Muscle of leg (tissue), 3 donors: ENCODE measurements at regions not wholly inside any gene's neighbourhood (a gene's known extent, or its start where the extent isn't known, plus 50 kb on each side); places are given as distances from the start of the nearest gene placed in this dataset.
"Not testable (repeated sequence)": the region's sequence is repeated elsewhere in the genome, so short reads cannot be mapped to it uniquely, and the experiment has no call there.

Source experiments
- DNase-seq: peaks from one replicate; pipeline ENCODE4 v3.0.0; 2013
- H3K27ac ChIP-seq: one replicate; pipeline ENCODE4 v1.5.1; 2013; ENCODE audit warnings: mild to moderate bottlenecking, low read length, control low read depth
- H3K27me3 ChIP-seq: one replicate; pipeline ENCODE4 v1.6.1; 2013; ENCODE audit warnings: low read length; ENCODE audit not compliant: control insufficient read depth, insufficient read depth
- H3K36me3 ChIP-seq: one replicate; pipeline ENCODE4 v1.6.1; 2013; ENCODE audit warnings: low read length; ENCODE audit not compliant: control insufficient read depth, insufficient read depth
- H3K4me1 ChIP-seq: one replicate; pipeline ENCODE4 v1.6.1; 2013; ENCODE audit warnings: low read length; ENCODE audit not compliant: control insufficient read depth, insufficient read depth
- H3K4me3 ChIP-seq: one replicate; pipeline ENCODE4 v1.5.1; 2013; ENCODE audit warnings: low read length, control low read depth
- H3K9me3 ChIP-seq: replicated peaks from 2 replicates; pipeline ENCODE4 v1.6.1; 2013; ENCODE audit warnings: low read depth, low read length; ENCODE audit not compliant: control insufficient read depth
- WGBS: methylation state at CpG from one replicate; pipeline ENCODE4 v1.1.5; 2013; ENCODE audit warnings: missing lambda C conversion rate; ENCODE audit not compliant: insufficient coverage; 5-methylcytosine and 5-hydroxymethylcytosine counted together

DNA sequence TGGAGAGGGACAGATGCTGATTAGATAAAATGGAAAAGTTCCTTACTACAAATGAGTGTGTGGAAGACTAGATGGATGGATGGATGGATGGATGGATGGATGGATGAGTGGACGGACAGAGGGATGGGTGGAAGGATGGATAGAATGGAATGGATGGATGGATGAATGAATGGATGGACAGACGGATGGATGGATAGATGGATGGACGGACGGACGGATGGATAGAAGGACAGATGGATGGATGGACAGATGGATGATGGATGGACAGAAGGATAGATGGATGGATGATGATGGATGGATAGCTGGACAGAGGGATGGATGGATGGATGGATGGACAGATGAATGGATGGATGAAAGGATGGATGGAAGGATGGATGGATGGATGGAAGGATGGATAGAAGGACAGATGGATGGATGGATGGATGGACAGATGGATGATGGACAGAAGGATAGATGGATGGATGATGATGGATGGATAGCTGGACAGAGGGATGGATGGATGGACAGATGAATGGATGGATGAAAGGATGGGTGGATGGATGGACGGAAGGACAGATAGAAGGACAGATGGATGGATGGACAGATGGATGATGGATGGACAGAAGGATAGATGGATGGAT lies 118.6 kb upstream of the CIBAR2 start:
- DNase-seq, H3K36me3 ChIP-seq, H3K4me3 ChIP-seq, H3K27me3 ChIP-seq, H3K27ac ChIP-seq, H3K9me3 ChIP-seq: not testable (repeated sequence)
- WGBS: 96% methylated on average over 6 of the region's 6 CpGs
- H3K4me1 ChIP-seq: peaks cover 73% of the 10 kb centered on the region

DNA sequence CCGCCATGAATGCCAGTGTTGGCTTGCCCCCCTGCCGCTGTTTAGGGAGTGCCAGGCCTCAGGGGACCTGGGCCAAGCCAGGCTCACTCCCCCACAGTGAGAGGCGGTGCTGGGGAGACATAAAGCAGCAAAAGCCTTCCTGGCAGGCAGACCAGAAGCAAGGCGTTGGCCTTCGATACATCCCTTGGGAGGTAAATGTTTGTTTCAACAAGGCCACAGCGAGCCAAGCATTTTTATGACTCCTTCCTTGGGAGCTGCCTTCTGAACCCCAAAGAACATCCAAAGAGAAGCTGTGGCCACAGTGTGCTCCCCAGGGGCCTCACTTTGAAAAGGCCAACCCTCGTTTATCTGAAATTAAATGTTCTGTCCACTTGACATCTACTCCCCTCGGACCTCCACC lies 119.7 kb upstream of the CIBAR2 start:
- H3K4me1 ChIP-seq: peaks cover 76% of the 10 kb centered on the region

DNA sequence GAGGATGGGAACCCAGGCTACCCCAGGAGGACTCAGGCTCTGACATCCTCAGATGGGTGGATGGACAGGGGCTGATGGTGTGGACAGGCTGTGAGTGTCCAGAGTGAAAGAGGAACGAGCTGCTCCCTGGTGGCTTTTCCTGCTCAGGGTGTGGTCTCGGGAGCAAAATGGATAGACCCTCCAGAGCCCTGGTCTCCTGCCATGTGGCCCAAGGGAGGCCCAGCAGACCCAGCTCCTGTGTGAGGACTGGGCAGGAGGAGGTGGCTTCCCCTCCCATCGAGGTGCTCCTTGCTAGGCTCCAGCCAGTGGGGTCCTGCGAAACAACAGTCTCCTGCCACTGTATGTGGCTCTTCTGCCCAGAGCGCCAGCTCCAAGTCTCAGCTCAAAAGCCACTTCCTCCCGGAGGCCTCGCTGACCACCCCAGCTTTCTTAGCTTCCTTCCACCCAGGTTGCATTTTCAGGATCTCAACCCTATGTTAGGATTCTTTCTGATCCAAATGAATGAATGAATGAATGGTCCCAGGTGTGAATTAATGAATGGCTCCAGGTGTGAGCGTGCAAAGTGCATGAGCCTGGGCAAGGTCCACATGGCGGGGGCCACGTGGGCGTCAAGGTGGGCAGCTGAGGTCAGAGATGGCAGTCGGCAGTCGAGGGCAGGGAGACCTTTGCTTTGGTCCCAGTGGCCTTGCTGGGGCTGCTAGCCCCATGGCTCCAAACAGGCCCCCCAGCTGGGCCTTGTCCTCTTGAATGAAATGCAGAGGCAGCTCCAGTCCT lies 120.3 kb upstream of the CIBAR2 start:
- Histone ChIP-seq H3K27ac (no peak overlapping the region), H3K4me1 (peaks cover 71% of the 10 kb centered on the region), H3K4me3 (no peak overlapping the region), H3K27me3 (no peaks in the 10 kb centered on the region), H3K36me3 (peaks cover 3% of the 10 kb centered on the region), H3K9me3 (no peaks in the 10 kb centered on the region)
- WGBS: 65% methylated on average over 7 of the region's 13 CpGs
- no peak for DNase-seq

More for the DNA sequence above, 119.7 kb upstream of the CIBAR2 start:
- 27% methylated on average over 6 of the region's 8 CpGs for WGBS
- Histone ChIP-seq H3K27me3 (no peaks in the 10 kb centered on the region), H3K27ac (no peak overlapping the region), H3K36me3 (peaks cover 3% of the 10 kb centered on the region), H3K4me3 (no peak overlapping the region), H3K9me3 (no peaks in the 10 kb centered on the region)
- DNase-seq: peak; percentile 53

DNA sequence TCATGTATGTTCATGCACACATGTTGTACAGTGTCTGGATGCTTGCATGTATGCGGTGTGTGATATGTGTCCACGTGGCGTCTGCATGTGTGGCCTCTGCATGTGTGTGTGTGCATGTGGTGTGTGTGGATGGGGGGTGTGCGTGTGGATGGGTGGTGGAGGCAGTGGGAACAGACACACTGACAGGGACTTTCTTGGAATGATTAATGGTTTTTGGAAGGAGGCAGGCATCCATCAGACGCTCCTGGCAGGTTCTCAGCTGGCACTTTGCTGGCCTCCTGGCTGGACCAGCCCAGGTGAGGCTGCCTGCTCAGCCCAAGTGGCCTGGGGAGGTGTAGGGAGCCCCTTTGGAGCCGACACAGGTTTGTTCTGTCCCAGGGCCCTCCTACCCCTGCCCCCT lies 121.2 kb upstream of the CIBAR2 start:
- Histone ChIP-seq H3K36me3 (peaks cover 3% of the 10 kb centered on the region), H3K4me1 (peaks cover 69% of the 10 kb centered on the region), H3K9me3 (no peaks in the 10 kb centered on the region), H3K4me3 (no peak overlapping the region), H3K27me3 (no peaks in the 10 kb centered on the region), H3K27ac (no peak overlapping the region)
- WGBS: 90% methylated on average over 5 of the region's 6 CpGs
- DNase-seq: no peak

DNA sequence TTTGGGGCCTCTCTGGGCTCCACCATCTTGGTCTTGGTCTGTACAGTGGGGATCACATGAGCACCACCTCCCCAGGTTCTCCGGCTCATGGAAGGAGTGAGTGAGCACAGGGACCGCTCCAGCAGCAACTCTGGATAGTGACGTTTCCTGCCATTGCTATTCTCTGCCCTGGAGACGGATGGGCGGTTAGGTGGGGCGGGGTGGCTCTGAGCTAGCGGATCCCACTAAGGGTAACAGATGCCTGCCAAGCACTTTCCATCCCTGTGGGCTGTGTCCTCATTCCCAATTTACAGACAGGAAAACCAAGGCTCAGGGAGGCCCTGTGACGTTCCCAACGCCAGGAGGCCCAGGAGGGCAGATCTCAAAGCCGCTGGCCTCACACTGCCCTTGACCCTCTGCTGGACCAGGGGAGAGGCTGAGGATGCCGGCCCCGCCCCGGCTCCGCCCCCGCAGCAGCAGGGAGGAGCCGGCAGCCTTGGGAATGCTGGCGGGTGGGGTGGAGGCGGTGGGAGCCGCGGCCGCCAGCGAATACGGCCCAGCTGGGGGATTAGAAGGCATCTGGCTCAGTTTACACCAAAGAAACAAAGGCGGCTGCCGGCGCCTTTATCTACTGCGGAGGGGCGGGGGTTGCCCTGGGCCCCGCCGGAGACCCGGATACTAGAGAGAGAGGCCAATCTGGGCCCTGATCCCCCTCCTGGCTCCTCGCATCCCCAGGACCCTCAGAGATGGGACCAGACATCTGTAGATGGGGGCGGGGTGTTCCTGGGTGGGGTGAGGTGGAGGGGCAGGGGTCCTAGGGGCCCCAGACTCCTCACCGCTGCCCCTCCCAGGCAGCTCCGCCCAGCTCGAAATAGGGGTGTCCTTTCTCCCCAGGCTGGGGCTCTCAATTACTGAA lies 122.3 kb upstream of the CIBAR2 start:
- H3K36me3 ChIP-seq: peaks cover 3% of the 10 kb centered on the region
- DNase-seq: peak; percentile 90
- no peaks in the 10 kb centered on the region for H3K9me3 ChIP-seq
- H3K4me1 ChIP-seq: peaks cover 63% of the 10 kb centered on the region
- H3K4me3 ChIP-seq: peak overlapping the region; percentile 27
- WGBS: 16% methylated on average over 23 of the region's 36 CpGs
- H3K27ac ChIP-seq: peak overlapping the region; percentile 74
- no peaks in the 10 kb centered on the region for H3K27me3 ChIP-seq

DNA sequence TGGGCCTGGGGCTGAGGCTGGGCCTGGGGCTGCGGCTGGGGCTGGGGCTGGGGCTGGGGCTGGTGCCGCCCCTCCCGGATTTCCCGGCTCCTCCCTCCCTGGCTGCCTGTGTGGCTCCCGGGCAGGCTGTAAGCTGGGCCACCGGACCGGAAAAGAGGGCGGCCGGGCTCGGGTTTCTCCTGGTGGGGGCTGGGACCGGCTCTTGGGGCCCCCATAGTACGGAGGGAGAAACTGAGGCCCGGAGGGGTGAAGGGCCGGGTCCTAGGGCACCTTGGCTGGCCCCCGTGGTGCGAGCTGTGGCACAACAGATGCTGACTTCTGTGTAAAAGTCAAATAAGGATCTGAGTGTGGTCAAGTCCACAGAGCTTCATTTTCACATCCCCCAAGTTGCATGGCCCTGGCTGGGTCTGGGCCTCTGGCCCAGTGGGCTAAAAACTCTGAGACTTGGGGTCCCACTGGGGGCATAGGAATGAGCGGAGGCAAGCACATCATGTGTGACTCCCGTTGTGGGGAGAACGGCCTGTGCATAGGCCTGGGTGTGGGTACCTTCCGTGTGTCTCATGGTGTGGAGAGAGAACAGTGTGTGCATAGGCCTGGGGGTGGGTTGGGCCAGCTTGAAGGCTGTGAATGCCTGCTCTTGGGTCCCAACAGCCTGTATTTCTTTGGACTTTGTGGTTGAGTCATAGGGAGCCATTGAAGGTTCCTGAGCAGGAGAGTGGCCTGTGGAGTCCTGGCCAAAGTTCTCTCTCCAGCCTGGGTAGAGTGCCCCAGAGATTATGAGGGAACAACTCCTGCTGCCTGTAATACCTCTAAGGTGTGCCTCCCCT lies 123.9 kb upstream of the CIBAR2 start:
- WGBS: 17% methylated on average over 13 of the region's 20 CpGs
- peaks cover 71% of the 10 kb centered on the region for H3K4me1 ChIP-seq
- peak overlapping the region; percentile 69 for H3K27ac ChIP-seq

DNA sequence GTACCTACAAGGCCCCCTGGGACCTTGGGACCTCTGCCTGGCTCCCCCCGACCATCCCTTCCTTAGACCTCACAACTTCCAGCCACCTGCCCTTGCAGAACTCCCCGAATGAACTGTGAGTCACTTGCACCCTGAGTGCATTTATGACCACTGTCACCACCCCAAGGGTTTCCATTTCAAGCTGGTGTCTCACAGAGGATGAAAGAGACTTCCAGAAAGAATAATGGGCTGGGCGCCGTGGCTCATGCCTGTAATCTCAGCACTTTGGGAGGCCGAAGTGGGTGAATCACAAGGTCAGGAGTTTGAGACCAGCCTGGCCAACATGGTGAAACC lies 124.5 kb upstream of the CIBAR2 start:
- DNase-seq: no peak
- H3K27ac ChIP-seq: no peak overlapping the region
- no peak overlapping the region for H3K4me3 ChIP-seq
- no peaks in the 10 kb centered on the region for H3K36me3 ChIP-seq
- no peaks in the 10 kb centered on the region for H3K27me3 ChIP-seq
- peaks cover 68% of the 10 kb centered on the region for H3K4me1 ChIP-seq
- no peaks in the 10 kb centered on the region for H3K9me3 ChIP-seq
- 76% methylated on average over 4 of the region's 5 CpGs for WGBS

More for the DNA sequence above, 123.9 kb upstream of the CIBAR2 start:
- H3K9me3 ChIP-seq: no peaks in the 10 kb centered on the region
- H3K36me3 ChIP-seq: no peaks in the 10 kb centered on the region
- H3K4me3 ChIP-seq: no peak overlapping the region
- no peaks in the 10 kb centered on the region for H3K27me3 ChIP-seq
- no peak for DNase-seq

DNA sequence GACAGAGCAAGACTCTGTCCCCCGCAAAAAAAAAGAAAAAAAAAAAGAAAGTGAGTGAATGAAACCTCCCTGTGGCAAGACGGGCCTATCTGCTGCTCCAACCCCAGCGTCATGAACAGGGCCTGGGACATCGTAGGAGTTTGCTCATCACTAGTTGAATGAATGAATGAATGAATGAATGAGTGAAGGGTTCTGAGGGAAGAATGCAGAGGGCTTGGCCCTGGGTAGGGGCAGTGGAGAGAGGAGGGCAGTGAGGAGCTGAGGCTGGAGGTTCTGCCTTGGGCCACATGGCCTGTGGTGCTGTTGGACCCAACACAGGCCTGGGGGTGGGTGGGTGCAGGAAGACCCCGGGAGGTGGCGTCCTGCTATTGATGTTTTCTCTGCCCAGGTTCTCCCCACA lies 125.5 kb upstream of the CIBAR2 start:
- Histone ChIP-seq H3K36me3 (no peaks in the 10 kb centered on the region), H3K4me3 (no peak overlapping the region), H3K4me1 (peaks cover 57% of the 10 kb centered on the region), H3K9me3 (no peaks in the 10 kb centered on the region), H3K27me3 (no peaks in the 10 kb centered on the region), H3K27ac (no peak overlapping the region)
- no peak for DNase-seq
- 76% methylated on average over 3 of the region's 6 CpGs for WGBS

DNA sequence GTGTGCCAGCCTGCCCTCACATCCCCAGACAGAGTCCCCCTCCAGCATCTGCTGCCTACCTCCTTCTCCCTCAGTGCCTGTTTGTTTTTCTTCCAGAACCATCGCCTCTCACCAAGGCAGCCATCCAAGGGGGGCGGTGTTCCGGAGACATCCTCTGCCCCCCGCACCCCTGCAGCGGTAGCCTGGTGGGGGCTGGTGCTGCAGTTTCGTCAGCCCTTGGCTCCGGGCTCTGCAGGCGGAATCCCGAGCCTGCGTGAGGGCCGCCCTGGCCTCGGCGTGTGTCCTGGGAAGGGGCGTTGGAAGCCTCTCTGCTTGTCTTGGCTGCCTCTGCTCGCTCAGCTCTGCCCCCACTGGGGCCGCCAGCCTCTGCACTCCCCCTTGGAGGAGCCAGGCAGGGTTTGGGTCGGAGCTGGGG lies 126.0 kb upstream of the CIBAR2 start:
- Histone ChIP-seq H3K27me3 (no peaks in the 10 kb centered on the region), H3K27ac (peak overlapping the region; percentile 35), H3K4me1 (peaks cover 53% of the 10 kb centered on the region), H3K9me3 (no peaks in the 10 kb centered on the region), H3K4me3 (no peak overlapping the region), H3K36me3 (no peaks in the 10 kb centered on the region)
- WGBS: 13% methylated on average over 15 of the region's 17 CpGs
- peak; percentile 88 for DNase-seq
